ENCODE measurements at regions not wholly inside any gene's neighbourhood (a gene's known extent, or its start where the extent isn't known, plus 50 kb on each side); places are given as distances from the start of the nearest gene placed in this dataset.

DNA sequence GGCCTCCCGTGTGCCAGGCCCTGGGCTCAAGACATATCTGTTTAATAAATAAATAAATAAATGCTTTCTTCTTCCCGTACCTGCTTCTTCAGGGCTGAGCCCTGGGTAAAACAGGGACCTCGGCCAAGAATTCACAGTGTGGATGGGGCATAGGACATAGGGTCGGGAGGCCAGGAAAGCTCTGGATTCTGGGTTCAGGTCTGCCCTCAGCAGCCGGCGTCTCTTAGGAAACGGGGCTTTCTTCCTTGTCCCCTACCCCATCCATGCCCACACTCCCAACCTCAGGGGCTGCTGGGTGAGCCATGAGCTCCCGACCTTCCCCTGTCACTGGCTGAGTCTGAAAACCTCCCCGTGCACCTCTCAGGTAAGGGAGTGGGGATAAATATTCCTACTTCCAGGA, 55.7 kb upstream of the ALX4 start:
- TF ChIP-seq POLR2A (IDR thresholded peaks at IDR 0.05) (no peak), POLR2AphosphoS5 (IDR thresholded peaks at IDR 0.05) (no peak), EP300 (IDR thresholded peaks at IDR 0.05) (no peak)
- TF ChIP-seq, protein P1, sequence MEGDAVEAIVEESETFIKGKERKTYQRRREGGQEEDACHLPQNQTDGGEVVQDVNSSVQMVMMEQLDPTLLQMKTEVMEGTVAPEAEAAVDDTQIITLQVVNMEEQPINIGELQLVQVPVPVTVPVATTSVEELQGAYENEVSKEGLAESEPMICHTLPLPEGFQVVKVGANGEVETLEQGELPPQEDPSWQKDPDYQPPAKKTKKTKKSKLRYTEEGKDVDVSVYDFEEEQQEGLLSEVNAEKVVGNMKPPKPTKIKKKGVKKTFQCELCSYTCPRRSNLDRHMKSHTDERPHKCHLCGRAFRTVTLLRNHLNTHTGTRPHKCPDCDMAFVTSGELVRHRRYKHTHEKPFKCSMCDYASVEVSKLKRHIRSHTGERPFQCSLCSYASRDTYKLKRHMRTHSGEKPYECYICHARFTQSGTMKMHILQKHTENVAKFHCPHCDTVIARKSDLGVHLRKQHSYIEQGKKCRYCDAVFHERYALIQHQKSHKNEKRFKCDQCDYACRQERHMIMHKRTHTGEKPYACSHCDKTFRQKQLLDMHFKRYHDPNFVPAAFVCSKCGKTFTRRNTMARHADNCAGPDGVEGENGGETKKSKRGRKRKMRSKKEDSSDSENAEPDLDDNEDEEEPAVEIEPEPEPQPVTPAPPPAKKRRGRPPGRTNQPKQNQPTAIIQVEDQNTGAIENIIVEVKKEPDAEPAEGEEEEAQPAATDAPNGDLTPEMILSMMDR (IDR thresholded peaks at IDR 0.05): no peak

Measured in upper lobe of left lung (tissue), 4 donors.